GM10266 (cell line): ENCODE measurements at regions not wholly inside any gene's neighbourhood (a gene's known extent, or its start where the extent isn't known, plus 50 kb on each side); places are given as distances from the start of the nearest gene placed in this dataset.

Experiments used
- DNase-seq: peaks from one replicate; pipeline ENCODE4 v3.0.0; 2012; ENCODE audit errors: extremely low spot score
- CTCF ChIP-seq: IDR thresholded peaks from 2 replicates; pipeline ENCODE4 v1.5.1; 2012; ENCODE audit warnings: mild to moderate bottlenecking, low read depth; ENCODE audit not compliant: control insufficient read depth, insufficient read depth; ENCODE audit errors: missing control alignments

DNA sequence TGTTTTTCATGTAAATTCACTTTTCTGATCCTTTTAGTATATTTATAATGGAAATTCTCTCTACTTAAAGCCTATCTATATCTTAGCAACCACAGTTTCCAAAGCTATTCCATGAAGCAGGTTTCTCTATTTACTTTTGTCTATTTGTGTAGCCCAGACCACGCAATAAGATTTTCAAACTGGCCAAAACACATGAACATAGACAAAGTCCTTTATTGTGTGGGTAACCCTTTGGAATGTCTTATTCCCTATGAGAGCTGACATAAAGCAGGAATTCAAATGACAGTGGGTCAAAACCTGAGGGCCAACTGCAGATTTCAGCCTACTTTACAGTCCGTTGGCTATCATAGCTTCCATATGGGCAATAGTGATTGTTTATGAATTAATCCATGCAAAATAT is 252.6 kb downstream of the LTN1 start:
- no peak for TF ChIP-seq CTCF
- no peak for DNase-seq

GRCh38 chr21:28738882-28739281 is 253.8 kb downstream of the LTN1 start:
- DNase-seq: no peak
- TF ChIP-seq CTCF: no peak

GRCh38 chr21:28738420-28738704 is 254.3 kb downstream of the LTN1 start:
- TF ChIP-seq CTCF: no peak
- DNase-seq: no peak

GRCh38 chr21:28737674-28738419 is 254.8 kb downstream of the LTN1 start:
- no peak for TF ChIP-seq CTCF
- DNase-seq: no peak

GRCh38 chr21:28734522-28735175 is 258.0 kb downstream of the LTN1 start:
- DNase-seq: no peak
- TF ChIP-seq CTCF: no peak

DNA sequence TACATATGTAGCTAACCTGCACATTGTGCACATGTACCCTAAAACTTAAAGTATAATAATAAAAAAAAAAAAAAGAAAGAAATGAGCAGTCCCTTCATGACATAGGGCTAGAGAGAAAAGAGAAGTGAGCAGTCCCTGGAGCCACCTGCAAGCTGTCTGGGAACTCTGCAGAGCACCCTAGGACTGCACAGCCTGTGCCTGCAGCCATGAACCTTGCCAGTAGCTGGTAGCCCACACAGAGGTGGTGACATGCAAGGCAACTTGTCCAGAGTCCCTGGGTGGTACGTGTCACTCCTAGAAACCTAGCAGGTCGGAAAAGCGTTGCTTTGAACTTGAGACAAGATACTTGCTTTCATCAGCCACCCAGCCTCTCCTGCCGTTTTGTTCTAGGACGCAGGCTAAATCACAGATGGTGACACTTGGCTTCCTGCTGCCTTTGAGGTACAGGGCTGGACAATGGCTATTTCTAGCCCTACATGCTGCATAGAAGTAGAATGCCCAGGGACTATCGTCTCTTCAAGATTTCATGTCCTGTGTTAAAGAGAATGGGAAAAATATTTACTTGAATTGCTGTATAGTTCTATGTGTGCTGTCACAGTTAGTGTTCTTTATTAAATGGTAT is 260.9 kb downstream of the LTN1 start:
- TF ChIP-seq CTCF: no peak
- DNase-seq: no peak

DNA sequence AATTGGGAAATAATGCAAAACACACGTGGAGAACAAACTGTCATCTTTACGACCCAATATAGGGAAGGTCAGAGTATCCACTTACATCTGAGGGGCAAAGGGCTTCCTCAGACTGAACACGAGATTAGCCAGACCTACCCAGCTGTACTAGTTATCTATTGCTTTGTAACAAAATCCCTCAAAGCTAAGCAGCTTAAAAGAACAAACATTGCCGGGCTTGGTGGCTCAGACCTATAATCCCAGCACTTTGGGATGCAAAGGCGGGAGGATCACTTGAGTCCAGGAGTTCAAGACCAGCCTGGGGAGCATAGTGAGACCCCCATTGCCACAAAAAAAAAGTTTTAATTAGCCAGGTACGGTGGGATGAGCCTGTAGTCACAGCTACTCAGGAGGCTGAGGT is 262.8 kb downstream of the LTN1 start:
- DNase-seq: no peak
- TF ChIP-seq CTCF: no peak
